Middle frontal gyrus (tissue), 1 donor: ENCODE measurements at regions not wholly inside any gene's neighbourhood (a gene's known extent, or its start where the extent isn't known, plus 50 kb on each side); places are given as distances from the start of the nearest gene placed in this dataset.

Experiments used
- DNase-seq: peaks from one replicate; pipeline ENCODE4 v3.0.0-alpha.2; 2015; ENCODE audit warnings: low spot score; ENCODE audit errors: extremely low spot score

- no peak for DNase-seq
Observed at GRCh38 chr4:138756519-138756918, 259.1 kb upstream of the NOCT start.

- no peak for DNase-seq
Observed at GRCh38 chr4:138751309-138751708, 264.3 kb upstream of the NOCT start.

- DNase-seq, result no peak
Observed at GRCh38 chr4:138749303-138749702, 266.3 kb upstream of the NOCT start.

- DNase-seq, result no peak
Observed at GRCh38 chr4:138741766-138742377, 273.7 kb upstream of the NOCT start.

GRCh38 chr4:138740816-138741745 lies 274.5 kb upstream of the NOCT start:
- no peak for DNase-seq

- DNase-seq, result no peak
Observed at GRCh38 chr4:138736362-138736761, 279.2 kb upstream of the NOCT start.

- no peak for DNase-seq
Observed at GRCh38 chr4:138734746-138735145, 280.8 kb upstream of the NOCT start.

GRCh38 chr4:138728566-138728965 lies 287.0 kb upstream of the NOCT start:
- no peak for DNase-seq

GRCh38 chr4:138727731-138728130 lies 287.9 kb upstream of the NOCT start:
- DNase-seq, result peak; percentile 6

- no peak for DNase-seq
Observed at GRCh38 chr4:138724530-138724929, 291.1 kb upstream of the NOCT start.

- DNase-seq, result no peak
Observed at GRCh38 chr4:138716559-138717335, 298.8 kb upstream of the NOCT start.

GRCh38 chr4:138710297-138710696 lies 305.3 kb upstream of the NOCT start:
- no peak for DNase-seq

GRCh38 chr4:138709859-138710258 lies 305.7 kb upstream of the NOCT start:
- no peak for DNase-seq

GRCh38 chr4:138707746-138708677 lies 307.6 kb upstream of the NOCT start:
- DNase-seq, result no peak

GRCh38 chr4:138706201-138706600 lies 309.4 kb upstream of the NOCT start:
- no peak for DNase-seq

GRCh38 chr4:138702190-138702824 lies 313.3 kb upstream of the NOCT start:
- DNase-seq, result no peak

- DNase-seq, result no peak
Observed at GRCh38 chr4:138698641-138699040, 316.9 kb upstream of the NOCT start.

GRCh38 chr4:138697851-138698250 lies 317.7 kb upstream of the NOCT start:
- DNase-seq, result no peak

- no peak for DNase-seq
Observed at GRCh38 chr4:138696771-138697170, 318.8 kb upstream of the NOCT start.

GRCh38 chr4:138696058-138696457 lies 319.5 kb upstream of the NOCT start:
- DNase-seq, result no peak
